HepG2 (cell line): ENCODE measurements at regions not wholly inside any gene's neighbourhood (a gene's known extent, or its start where the extent isn't known, plus 50 kb on each side); places are given as distances from the start of the nearest gene placed in this dataset.

Experiments
- ATAC-seq: fragments of 200-7000 bp; cut with Tn5 transposase; 3 replicates; pipeline ENCODE4 v1.9.1; 2020; ENCODE audit warnings: mild to moderate bottlenecking, moderate library complexity
- BruUV-seq: library from RNA; stranded (reverse); fragments of 400-500 nt; replicated peaks from 2 replicates; lab custom pipeline; 2021; lab: Mats Ljungman, UMichigan
- CTCF ChIA-PET: fragments of 300-600 bp; formaldehyde crosslinking; extraction: SDS; loops from one replicate; lab custom pipeline; 2021; ENCODE audit warnings: low total read pairs, inconsistent platforms, low intra/inter-chr PET ratio; lab: Yijun Ruan, JAX
- POLR2A ChIA-PET: fragments of 350-600 bp; sonication (Branson Sonifier 250); formaldehyde crosslinking; loops from one replicate; lab custom pipeline; 2020; ENCODE audit warnings: antibody characterized with exemption, inconsistent platforms; lab: Yijun Ruan, JAX
- DNase-seq: peaks from one replicate; pipeline ENCODE4 v3.0.0-alpha.2; 2015; ENCODE audit warnings: low spot score
- FAIRE-seq: peaks from 3 replicates; lab custom pipeline; 2011; peaks lifted over from hg19 to GRCh38; lab: Jason Lieb, UNC
- H2AFZ ChIP-seq: one replicate; pipeline ENCODE4 v1.6.1; 2011; ENCODE audit warnings: low read length, inconsistent platforms
- H3K27ac ChIP-seq: fragments of 300-600 bp; 3 replicates; pipeline ENCODE4 v1.8.0; 2011; ENCODE audit warnings: mixed run types, mild to moderate bottlenecking, mixed read lengths, low read length, inconsistent platforms; ENCODE audit not compliant: insufficient read depth; ENCODE audit errors: extremely low read length
- H3K27me3 ChIP-seq, 2 experiments: fragments of 200-600 bp in 1 of 2; 2 replicates in 1 of 2; 3 replicates in 1 of 2; pipeline versions ENCODE4 v1.6.0 to v1.8.0; 2011; ENCODE audit warnings: low read length in 2 of 2, mild to moderate bottlenecking in 2 of 2, moderate library complexity in 2 of 2, inconsistent platforms in 1 of 2; ENCODE audit not compliant: insufficient read depth in 2 of 2, control insufficient read depth in 1 of 2
- H3K36me3 ChIP-seq, 2 experiments: fragments of 200-600 bp in 1 of 2; replicated peaks in 1 of 2; 2 replicates in 1 of 2; 3 replicates in 1 of 2; pipeline versions ENCODE4 v1.5.1 to v1.8.0; 2011; ENCODE audit warnings: low read length in 2 of 2, inconsistent platforms in 1 of 2; ENCODE audit not compliant: insufficient read depth in 2 of 2, control insufficient read depth in 1 of 2
- H3K4me1 ChIP-seq: 2 replicates; pipeline ENCODE4 v1.5.1; 2012; ENCODE audit warnings: low read length, inconsistent platforms; ENCODE audit not compliant: insufficient read depth
- H3K4me2 ChIP-seq: 2 replicates; pipeline ENCODE4 v1.6.0; 2011; ENCODE audit warnings: low read depth, low read length, inconsistent platforms
- H3K4me3 ChIP-seq, 3 experiments: fragments of 200-600 bp in 1 of 3; sonication (generic), shearing (Covaris generic) in 1 of 3; replicated peaks in 1 of 3; 2 replicates each; pipeline ENCODE4 v1.5.1; 2011 to 2016; ENCODE audit warnings: low read length in 3 of 3, inconsistent platforms in 2 of 3, low read depth in 2 of 3, mild to moderate bottlenecking in 2 of 3, control low read depth in 1 of 3, mixed read lengths in 1 of 3; ENCODE audit not compliant: insufficient read depth in 1 of 3
- H3K79me2 ChIP-seq: one replicate; pipeline ENCODE4 v1.6.1; 2011; ENCODE audit warnings: low read length, inconsistent platforms; ENCODE audit not compliant: insufficient read depth
- H3K9ac ChIP-seq: 2 replicates; pipeline ENCODE4 v1.6.0; 2011; ENCODE audit warnings: mild to moderate bottlenecking, low read depth, low read length, inconsistent platforms; ENCODE audit not compliant: insufficient read depth
- H3K9me3 ChIP-seq: 2 replicates; pipeline ENCODE4 v1.5.1; 2012; ENCODE audit warnings: mild to moderate bottlenecking, low read length
- H4K20me1 ChIP-seq: 2 replicates; pipeline ENCODE4 v1.6.0; 2011; ENCODE audit warnings: inconsistent platforms, mild to moderate bottlenecking, low read length, moderate library complexity; ENCODE audit not compliant: insufficient read depth
- CBFB ChIP-seq: sonication (generic); formaldehyde crosslinking; IDR thresholded peaks from 2 replicates; pipeline ENCODE4 v1.4.0; 2020; ENCODE audit warnings: missing genetic modification reagents
- DR1 ChIP-seq: sonication (generic); formaldehyde crosslinking; IDR thresholded peaks from 2 replicates; pipeline ENCODE4 v1.8.0; 2021; ENCODE audit warnings: mild to moderate bottlenecking, missing genetic modification reagents, inconsistent platforms
- RBM22 ChIP-seq: fragments of 200-400 bp; formaldehyde crosslinking; optimal IDR thresholded peaks from 2 replicates; pipeline ENCODE3; 2017; ENCODE audit warnings: mild to moderate bottlenecking, low read length, moderate library complexity
- SALL1 ChIP-seq: sonication (generic); formaldehyde crosslinking; IDR thresholded peaks from 2 replicates; pipeline ENCODE4 v1.8.0; 2022; ENCODE audit warnings: mild to moderate bottlenecking, missing genetic modification reagents
- ZFP1 ChIP-seq: IDR thresholded peaks from 2 replicates; pipeline ENCODE4 v1.6.1; 2016
- ZMYM2 ChIP-seq: sonication (generic); formaldehyde crosslinking; IDR thresholded peaks from 2 replicates; pipeline ENCODE4 v1.8.0; 2022; ENCODE audit warnings: mild to moderate bottlenecking, missing genetic modification reagents
- ZNF10 ChIP-seq: sonication (generic); formaldehyde crosslinking; IDR thresholded peaks from 2 replicates; pipeline ENCODE4 v1.4.0; 2020; ENCODE audit warnings: mild to moderate bottlenecking, low read depth, missing genetic modification reagents, borderline replicate concordance
- ZNF232 ChIP-seq: sonication (generic); formaldehyde crosslinking; IDR thresholded peaks from 2 replicates; pipeline ENCODE4 v1.4.0; 2020; ENCODE audit warnings: missing genetic modification reagents, borderline replicate concordance
- ZNF260 ChIP-seq: sonication (generic); formaldehyde crosslinking; IDR thresholded peaks from 2 replicates; pipeline ENCODE4 v1.4.0; 2020; ENCODE audit warnings: missing genetic modification reagents, low read depth, mild to moderate bottlenecking, borderline replicate concordance
- ZNF33B ChIP-seq: sonication (generic); formaldehyde crosslinking; IDR thresholded peaks from 2 replicates; pipeline ENCODE4 v1.5.1; 2020; ENCODE audit warnings: mild to moderate bottlenecking, missing genetic modification reagents
- ZNF629 ChIP-seq: sonication (generic); formaldehyde crosslinking; conservative IDR thresholded peaks from 2 replicates; pipeline ENCODE4 v1.5.0; 2020; ENCODE audit warnings: missing genetic modification reagents
- ZSCAN29 ChIP-seq: sonication (generic); formaldehyde crosslinking; conservative IDR thresholded peaks from 2 replicates; pipeline ENCODE4 v1.4.0; 2020; ENCODE audit warnings: mild to moderate bottlenecking, missing genetic modification reagents
- WGBS: methylation state at CpG from one replicate; pipeline ENCODE4 v1.1.6; 2017; ENCODE audit warnings: low lambda C conversion rate; 5-methylcytosine and 5-hydroxymethylcytosine counted together
- in situ Hi-C: cut with HindIII; loops from 2 replicates; pipeline ENCODE4 v1.10.0; 2017; ENCODE audit warnings: low pct_unique_long_range_greater_than_20kb; ENCODE audit not compliant: extremely low pct_ligation_motif_present
- intact Hi-C: fragments of 100-400 bp; cut with micrococcal nuclease; formaldehyde crosslinking; loops from one replicate; pipeline ENCODE4 v1.10.0; 2022; ENCODE audit not compliant: unreplicated experiment
- TF ChIP-seq, protein P1 (sequence below): sonication (generic); formaldehyde crosslinking; IDR thresholded peaks from 2 replicates; pipeline ENCODE4 v1.4.0; 2020; ENCODE audit warnings: missing genetic modification reagents, mild to moderate bottlenecking, borderline replicate concordance
- TF ChIP-seq, protein P2 (sequence below): fragments of 450-650 bp; IDR thresholded peaks from 2 replicates; pipeline ENCODE4 v1.6.1; 2017

DNA sequence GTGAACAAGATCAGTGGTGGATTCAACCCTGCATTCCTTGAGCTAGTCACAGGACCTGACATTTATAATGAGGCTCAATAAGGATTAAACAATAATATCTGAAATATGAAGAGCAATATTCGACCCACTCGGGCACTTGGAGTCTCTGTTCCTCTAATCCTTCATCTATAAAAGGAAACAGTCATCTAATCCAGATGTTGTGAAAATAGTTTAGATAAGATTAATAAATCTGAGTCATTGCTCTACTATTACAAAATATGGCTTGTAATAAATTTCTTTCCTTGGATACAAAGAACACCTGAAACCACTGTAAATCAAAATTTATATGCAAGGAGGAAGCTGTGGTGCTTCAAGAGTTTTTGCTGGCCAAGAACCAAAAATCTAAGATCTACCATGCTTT is 846.9 kb upstream of the ACVR2A start:
- Histone ChIP-seq H3K4me3 (no peak overlapping the region), H3K9me3 (no peaks in the 10 kb centered on the region), H3K27me3 (no peaks in the 10 kb centered on the region), H3K4me2 (no peak overlapping the region), H2AFZ (no peak overlapping the region), H3K36me3 (no peaks in the 10 kb centered on the region), H3K9ac (no peak overlapping the region), H3K79me2 (no peaks in the 10 kb centered on the region), H4K20me1 (no peaks in the 10 kb centered on the region), H3K4me1 (no peaks in the 10 kb centered on the region), H3K27ac (no peak overlapping the region)
- in situ Hi-C loops (no loop called here), intact Hi-C loops (no loop called here)
- DNase-seq (no peak), FAIRE-seq (no peak), ATAC-seq (no peak)
- TF ChIP-seq ZMYM2 (CRISPR knock-in tag) = no peak
- no peak for TF ChIP-seq SALL1 (CRISPR knock-in tag)
- TF ChIP-seq ZSCAN29 (CRISPR knock-in tag) = no peak
- no peak for TF ChIP-seq ZFP1 (CRISPR knock-in tag)
- TF ChIP-seq, protein P1, sequence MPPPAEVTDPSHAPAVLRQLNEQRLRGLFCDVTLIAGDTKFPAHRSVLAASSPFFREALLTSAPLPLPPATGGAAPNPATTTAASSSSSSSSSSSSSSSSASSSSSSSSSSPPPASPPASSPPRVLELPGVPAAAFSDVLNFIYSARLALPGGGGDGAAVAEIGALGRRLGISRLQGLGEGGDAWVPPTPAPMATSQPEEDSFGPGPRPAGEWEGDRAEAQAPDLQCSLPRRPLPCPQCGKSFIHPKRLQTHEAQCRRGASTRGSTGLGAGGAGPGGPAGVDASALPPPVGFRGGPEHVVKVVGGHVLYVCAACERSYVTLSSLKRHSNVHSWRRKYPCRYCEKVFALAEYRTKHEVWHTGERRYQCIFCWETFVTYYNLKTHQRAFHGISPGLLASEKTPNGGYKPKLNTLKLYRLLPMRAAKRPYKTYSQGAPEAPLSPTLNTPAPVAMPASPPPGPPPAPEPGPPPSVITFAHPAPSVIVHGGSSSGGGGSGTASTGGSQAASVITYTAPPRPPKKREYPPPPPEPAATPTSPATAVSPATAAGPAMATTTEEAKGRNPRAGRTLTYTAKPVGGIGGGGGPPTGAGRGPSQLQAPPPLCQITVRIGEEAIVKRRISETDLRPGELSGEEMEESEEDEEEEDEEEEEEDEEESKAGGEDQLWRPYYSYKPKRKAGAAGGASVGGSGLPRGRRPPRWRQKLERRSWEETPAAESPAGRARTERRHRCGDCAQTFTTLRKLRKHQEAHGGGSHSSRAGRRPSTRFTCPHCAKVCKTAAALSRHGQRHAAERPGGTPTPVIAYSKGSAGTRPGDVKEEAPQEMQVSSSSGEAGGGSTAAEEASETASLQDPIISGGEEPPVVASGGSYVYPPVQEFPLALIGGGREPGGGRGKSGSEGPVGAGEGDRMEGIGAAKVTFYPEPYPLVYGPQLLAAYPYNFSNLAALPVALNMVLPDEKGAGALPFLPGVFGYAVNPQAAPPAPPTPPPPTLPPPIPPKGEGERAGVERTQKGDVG (CRISPR knock-in tag) = no peak
- TF ChIP-seq ZNF629 (CRISPR knock-in tag) = no peak
- TF ChIP-seq ZNF232 (CRISPR knock-in tag) = no peak
- TF ChIP-seq CBFB = no peak
- no peak for TF ChIP-seq ZNF33B (CRISPR knock-in tag)
- TF ChIP-seq RBM22 = no peak
- TF ChIP-seq ZNF10 (CRISPR knock-in tag) = no peak
- TF ChIP-seq, protein P2, sequence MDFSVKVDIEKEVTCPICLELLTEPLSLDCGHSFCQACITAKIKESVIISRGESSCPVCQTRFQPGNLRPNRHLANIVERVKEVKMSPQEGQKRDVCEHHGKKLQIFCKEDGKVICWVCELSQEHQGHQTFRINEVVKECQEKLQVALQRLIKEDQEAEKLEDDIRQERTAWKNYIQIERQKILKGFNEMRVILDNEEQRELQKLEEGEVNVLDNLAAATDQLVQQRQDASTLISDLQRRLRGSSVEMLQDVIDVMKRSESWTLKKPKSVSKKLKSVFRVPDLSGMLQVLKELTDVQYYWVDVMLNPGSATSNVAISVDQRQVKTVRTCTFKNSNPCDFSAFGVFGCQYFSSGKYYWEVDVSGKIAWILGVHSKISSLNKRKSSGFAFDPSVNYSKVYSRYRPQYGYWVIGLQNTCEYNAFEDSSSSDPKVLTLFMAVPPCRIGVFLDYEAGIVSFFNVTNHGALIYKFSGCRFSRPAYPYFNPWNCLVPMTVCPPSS = no peak
- TF ChIP-seq ZNF260 (CRISPR knock-in tag) = no peak
- no peak for TF ChIP-seq DR1
- 1% methylated on average over 2 of the region's 2 CpGs for WGBS
- BruUV-seq = no TSS peak
- ChIA-PET CTCF (no interaction called here), POLR2A (no interaction called here)
